ENCODE measurements at regions not wholly inside any gene's neighbourhood (a gene's known extent, or its start where the extent isn't known, plus 50 kb on each side); places are given as distances from the start of the nearest gene placed in this dataset.

DNA sequence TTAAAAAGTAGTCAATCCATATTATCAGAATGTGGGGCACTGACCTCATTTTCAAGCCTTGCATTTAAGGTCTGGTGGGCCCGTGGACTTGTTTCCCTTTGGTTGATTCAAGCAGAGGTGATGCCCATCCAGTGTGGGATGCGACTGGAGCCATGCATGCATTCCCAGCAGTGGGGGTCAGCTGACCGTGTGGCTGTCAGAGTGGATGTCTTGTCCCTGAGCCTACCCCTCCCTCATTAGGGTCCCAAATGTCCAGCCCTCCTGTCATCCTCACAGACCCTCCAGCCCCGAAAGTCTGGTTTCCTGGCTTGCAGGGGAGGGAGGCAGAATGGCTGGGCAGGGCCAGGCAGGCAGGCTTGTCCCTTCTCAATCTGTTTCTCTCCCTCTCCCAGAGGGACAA, 67.3 kb upstream of the SH3RF3 start:
- no peak for DNase-seq (ENCODE audit: low read depth)
- TF ChIP-seq CTCF (IDR thresholded peaks at IDR 0.05; ENCODE audit: insufficient read depth, low read length, poor library complexity, severe bottlenecking), result no peak
- Histone ChIP-seq H3K4me3 (ENCODE audit: low read depth, low read length) (no peak overlapping the region), H3K27me3 (ENCODE audit: control insufficient read depth, insufficient read depth, low read length) (peaks cover 23% of the 10 kb centered on the region), H3K36me3 (ENCODE audit: control insufficient read depth, insufficient read depth, low read length) (no peaks in the 10 kb centered on the region)

DNA sequence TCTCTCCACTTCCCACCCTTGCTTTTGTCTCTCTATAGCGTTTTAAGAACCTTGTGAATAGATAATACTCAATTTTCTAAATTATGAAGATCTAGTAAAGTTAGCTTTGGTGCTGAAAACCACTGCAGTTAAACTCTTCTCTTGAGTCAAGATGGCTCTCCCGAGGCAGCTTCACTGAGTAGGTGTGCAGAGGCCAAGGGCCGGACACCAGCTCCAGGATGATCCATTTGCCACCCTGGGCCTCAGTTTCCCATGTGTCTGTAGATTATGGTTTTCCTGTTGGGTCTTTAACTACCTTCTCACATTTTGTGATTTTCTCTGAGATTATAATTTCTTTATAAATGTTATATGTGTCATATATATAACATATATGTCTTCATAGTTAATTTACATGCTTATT, 68.5 kb upstream of the SH3RF3 start:
- H3K27me3 ChIP-seq (ENCODE audit: control insufficient read depth, insufficient read depth, low read length), result peaks cover 22% of the 10 kb centered on the region
- TF ChIP-seq CTCF (IDR thresholded peaks at IDR 0.05; ENCODE audit: insufficient read depth, low read length, poor library complexity, severe bottlenecking), result no peak
- DNase-seq (ENCODE audit: low read depth), result no peak
- no peaks in the 10 kb centered on the region for H3K36me3 ChIP-seq (ENCODE audit: control insufficient read depth, insufficient read depth, low read length)
- no peak overlapping the region for H3K4me3 ChIP-seq (ENCODE audit: low read depth, low read length)

- H3K4me3 ChIP-seq (ENCODE audit: low read depth, low read length), result no peak overlapping the region
- no peak for TF ChIP-seq CTCF (IDR thresholded peaks at IDR 0.05; ENCODE audit: insufficient read depth, low read length, poor library complexity, severe bottlenecking)
- H3K36me3 ChIP-seq (ENCODE audit: control insufficient read depth, insufficient read depth, low read length), result no peaks in the 10 kb centered on the region
- no peak for DNase-seq (ENCODE audit: low read depth)
- peaks cover 21% of the 10 kb centered on the region for H3K27me3 ChIP-seq (ENCODE audit: control insufficient read depth, insufficient read depth, low read length)
These were observed 69.4 kb upstream of the SH3RF3 start for GRCh38 chr2:109059474-109060165.

- Histone ChIP-seq H3K36me3 (ENCODE audit: control insufficient read depth, insufficient read depth, low read length) (no peaks in the 10 kb centered on the region), H3K4me3 (ENCODE audit: low read depth, low read length) (no peak overlapping the region)
- no peak for DNase-seq (ENCODE audit: low read depth)
These were observed 69.8 kb upstream of the EDAR start for GRCh38 chr2:109058802-109059201.

DNA sequence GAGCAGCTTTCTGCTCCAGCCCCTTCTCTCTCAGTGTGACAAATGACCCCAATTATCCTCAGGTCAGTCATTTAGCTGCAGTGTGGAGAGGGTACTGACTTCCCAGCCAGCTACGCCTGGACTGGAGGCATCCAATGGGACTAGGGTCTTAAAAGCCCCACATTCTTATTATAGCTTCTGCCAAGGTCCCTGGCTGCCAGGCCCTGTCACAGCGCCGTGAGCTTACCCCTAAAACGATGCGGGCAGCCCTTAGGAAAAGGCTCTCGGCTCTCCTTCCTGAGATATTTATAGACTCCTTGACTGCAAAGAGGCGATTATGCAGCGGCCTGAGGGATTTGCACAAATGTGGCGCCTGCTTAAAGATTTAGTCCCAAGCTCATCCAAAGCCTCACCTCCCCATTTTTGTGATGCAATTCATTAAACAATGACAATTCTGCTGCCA, 69.2 kb upstream of the EDAR start:
- H3K4me3 ChIP-seq (ENCODE audit: low read depth, low read length), result no peak overlapping the region
- DNase-seq (ENCODE audit: low read depth), result no peak
- no peak for TF ChIP-seq CTCF (IDR thresholded peaks at IDR 0.05; ENCODE audit: insufficient read depth, low read length, poor library complexity, severe bottlenecking)
- peaks cover 23% of the 10 kb centered on the region for H3K27me3 ChIP-seq (ENCODE audit: control insufficient read depth, insufficient read depth, low read length)
- no peaks in the 10 kb centered on the region for H3K36me3 ChIP-seq (ENCODE audit: control insufficient read depth, insufficient read depth, low read length)

More at GRCh38 chr2:109058802-109059201, 69.8 kb upstream of the EDAR start:
- H3K27me3 ChIP-seq (ENCODE audit: control insufficient read depth, insufficient read depth, low read length), result peaks cover 23% of the 10 kb centered on the region
- TF ChIP-seq CTCF (IDR thresholded peaks at IDR 0.05; ENCODE audit: insufficient read depth, low read length, poor library complexity, severe bottlenecking), result no peak

DNA sequence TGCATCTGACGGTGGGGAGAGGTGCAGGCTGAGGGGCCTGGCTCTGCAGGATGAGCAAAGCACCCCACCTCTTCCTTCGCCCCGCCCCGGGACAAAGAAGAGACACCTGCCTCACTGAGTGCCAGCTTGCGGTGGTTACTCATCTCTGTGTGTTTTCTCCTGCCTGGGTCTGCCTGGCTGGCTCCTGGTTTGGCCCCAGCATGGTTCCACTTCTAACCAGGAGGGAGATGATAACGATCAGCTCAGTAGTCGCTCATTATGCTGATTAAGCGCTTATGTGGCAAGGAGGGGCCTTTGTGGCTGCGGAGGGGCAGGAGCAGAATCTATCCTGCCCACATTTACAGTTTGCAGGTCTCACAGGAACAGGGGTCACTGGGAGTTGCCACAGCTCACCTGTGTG, 68.7 kb upstream of the EDAR start:
- TF ChIP-seq CTCF (IDR thresholded peaks at IDR 0.05; ENCODE audit: insufficient read depth, low read length, poor library complexity, severe bottlenecking), result no peak
- Histone ChIP-seq H3K4me3 (ENCODE audit: low read depth, low read length) (no peak overlapping the region), H3K27me3 (ENCODE audit: control insufficient read depth, insufficient read depth, low read length) (peaks cover 18% of the 10 kb centered on the region), H3K36me3 (ENCODE audit: control insufficient read depth, insufficient read depth, low read length) (no peaks in the 10 kb centered on the region)
- DNase-seq (ENCODE audit: low read depth), result no peak

All from kidney epithelial cell (primary cell).